Epithelial cell of proximal tubule (primary cell): ENCODE measurements at regions not wholly inside any gene's neighbourhood (a gene's known extent, or its start where the extent isn't known, plus 50 kb on each side); places are given as distances from the start of the nearest gene placed in this dataset.
A peak's percentile ranks its signal among the peaks of the same experiment; 100 is the strongest.

Experiments used
- DNase-seq: peaks from one replicate; pipeline ENCODE4 v3.0.0-alpha.2; 2011; ENCODE audit warnings: low read depth
- H3K4me3 ChIP-seq: 2 replicates; pipeline ENCODE4 v1.5.1; 2011; ENCODE audit warnings: low read depth, mild to moderate bottlenecking, low read length
- TF ChIP-seq, protein P1 (sequence below): conservative IDR thresholded peaks from 2 replicates; pipeline ENCODE4 v1.5.1; 2012; ENCODE audit warnings: low read depth, mild to moderate bottlenecking, low read length

DNA sequence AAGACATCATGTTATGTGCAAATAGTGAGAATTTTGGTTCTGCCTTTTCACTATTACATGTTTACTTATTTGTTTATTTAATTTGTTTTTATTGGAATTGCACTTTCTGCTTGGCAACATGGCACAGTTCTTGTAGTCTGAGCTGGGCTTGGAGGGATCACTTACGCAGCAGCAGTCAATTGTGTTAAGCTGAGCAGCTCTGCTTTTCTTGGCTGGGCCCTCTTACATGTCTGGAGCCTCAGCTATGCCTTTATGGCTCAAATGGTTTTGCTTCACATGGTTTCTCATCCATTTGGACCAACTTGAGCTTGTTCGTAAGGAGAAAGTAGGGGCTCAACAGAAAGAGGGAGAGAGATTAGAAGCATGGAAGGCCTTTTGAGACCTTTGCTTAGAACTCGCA lies 327.5 kb upstream of the EPHA7 start:
- no peak overlapping the region for H3K4me3 ChIP-seq
- TF ChIP-seq, protein P1, sequence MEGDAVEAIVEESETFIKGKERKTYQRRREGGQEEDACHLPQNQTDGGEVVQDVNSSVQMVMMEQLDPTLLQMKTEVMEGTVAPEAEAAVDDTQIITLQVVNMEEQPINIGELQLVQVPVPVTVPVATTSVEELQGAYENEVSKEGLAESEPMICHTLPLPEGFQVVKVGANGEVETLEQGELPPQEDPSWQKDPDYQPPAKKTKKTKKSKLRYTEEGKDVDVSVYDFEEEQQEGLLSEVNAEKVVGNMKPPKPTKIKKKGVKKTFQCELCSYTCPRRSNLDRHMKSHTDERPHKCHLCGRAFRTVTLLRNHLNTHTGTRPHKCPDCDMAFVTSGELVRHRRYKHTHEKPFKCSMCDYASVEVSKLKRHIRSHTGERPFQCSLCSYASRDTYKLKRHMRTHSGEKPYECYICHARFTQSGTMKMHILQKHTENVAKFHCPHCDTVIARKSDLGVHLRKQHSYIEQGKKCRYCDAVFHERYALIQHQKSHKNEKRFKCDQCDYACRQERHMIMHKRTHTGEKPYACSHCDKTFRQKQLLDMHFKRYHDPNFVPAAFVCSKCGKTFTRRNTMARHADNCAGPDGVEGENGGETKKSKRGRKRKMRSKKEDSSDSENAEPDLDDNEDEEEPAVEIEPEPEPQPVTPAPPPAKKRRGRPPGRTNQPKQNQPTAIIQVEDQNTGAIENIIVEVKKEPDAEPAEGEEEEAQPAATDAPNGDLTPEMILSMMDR = no peak
- no peak for DNase-seq

DNA sequence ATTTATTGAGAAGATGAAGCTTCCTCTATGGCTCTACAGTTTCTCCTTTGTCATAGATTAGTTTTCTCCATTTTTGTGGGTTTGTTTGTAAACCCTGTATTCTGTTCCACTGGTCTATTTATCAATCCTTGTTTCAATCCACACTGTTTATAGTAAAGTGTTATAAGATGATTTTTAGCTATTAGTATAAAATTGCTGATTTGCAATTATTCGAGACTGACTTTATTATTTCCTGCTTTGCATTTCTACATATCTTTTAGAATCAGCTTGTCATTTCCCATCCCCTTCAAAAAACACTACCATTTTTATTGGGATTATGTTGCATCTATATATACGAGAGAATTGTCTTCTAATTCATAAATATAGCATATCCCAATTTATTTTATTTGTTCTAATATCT lies 325.9 kb upstream of the EPHA7 start:
- no peak overlapping the region for H3K4me3 ChIP-seq
- TF ChIP-seq, protein P1 = no peak
- DNase-seq = no peak

DNA sequence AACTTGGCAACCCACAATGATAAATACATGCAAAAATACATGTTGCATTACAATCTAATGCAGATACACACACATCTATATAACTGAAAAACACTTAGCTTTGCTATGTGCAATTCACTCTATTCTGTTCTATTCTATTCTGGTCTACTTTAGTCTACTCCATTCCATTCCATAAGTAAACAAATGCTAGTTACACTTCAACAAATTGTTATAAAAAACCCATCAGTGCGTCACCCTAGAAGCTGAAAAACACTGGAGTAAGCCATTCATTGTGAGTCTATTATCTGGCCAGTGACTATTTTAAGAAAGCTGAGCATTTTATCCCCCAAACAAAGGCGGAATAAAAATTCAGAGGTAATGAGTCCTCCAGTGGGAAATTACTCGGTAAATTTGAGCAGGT lies 315.7 kb upstream of the EPHA7 start:
- TF ChIP-seq, protein P1 = no peak
- DNase-seq = no peak
- no peak overlapping the region for H3K4me3 ChIP-seq

DNA sequence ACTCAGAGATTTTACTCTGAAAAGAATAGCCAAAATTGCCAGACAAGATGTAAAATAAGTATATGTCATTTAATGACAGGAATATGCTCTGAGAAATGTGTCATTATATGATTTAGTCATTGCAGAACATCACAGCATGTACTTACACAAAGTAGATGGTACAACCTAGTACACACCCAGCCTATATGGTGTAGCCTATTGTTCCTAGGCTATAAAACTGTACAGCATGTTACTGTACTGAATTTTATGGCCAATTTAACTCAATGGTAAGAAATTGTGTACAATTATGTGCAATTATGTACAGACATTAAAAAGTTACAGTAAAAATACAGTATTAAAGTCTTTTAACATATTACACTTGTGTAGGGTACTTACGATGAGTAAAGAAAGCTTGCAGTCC lies 311.9 kb upstream of the EPHA7 start:
- no peak overlapping the region for H3K4me3 ChIP-seq
- TF ChIP-seq, protein P1 = no peak
- no peak for DNase-seq

DNA sequence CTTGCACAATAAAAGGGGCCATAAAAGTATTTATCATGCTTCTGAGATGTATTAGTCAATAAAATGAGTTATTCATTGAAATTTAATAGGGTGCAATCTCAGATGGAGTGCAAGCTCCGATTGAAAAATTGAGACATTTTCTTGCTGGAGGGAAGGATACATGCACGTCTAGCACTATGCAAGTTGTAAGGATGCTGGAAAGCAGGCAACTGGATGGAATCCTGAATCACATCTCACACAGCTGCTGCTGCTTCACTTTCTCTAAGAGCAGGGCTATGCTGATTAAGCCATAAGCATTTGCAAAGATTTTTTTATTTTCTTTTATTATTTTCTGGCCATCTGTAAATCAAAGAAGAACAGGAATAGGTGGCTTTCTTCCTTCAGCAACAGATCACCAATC lies 308.8 kb upstream of the EPHA7 start:
- TF ChIP-seq, protein P1 = no peak
- DNase-seq = no peak
- H3K4me3 ChIP-seq = no peak overlapping the region

DNA sequence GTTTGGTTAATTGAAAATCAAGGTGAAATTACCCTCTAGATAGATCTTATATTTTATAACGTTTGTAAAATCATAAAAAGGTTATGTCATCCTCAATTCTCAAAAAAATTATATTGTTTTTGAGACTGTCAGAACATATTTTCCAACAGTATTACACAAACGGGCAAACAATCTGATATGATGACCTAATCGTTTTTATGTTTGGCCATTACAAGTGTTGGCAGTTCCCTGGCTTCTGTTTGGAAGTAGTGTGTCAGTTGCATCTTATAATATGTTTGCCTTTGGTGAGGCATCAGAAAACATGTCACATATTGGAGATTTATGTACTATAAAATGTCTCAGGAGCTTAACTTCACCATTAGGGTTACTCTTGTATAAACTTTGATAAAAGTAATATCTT lies 308.1 kb upstream of the EPHA7 start:
- H3K4me3 ChIP-seq = no peak overlapping the region
- TF ChIP-seq, protein P1 = no peak
- no peak for DNase-seq

DNA sequence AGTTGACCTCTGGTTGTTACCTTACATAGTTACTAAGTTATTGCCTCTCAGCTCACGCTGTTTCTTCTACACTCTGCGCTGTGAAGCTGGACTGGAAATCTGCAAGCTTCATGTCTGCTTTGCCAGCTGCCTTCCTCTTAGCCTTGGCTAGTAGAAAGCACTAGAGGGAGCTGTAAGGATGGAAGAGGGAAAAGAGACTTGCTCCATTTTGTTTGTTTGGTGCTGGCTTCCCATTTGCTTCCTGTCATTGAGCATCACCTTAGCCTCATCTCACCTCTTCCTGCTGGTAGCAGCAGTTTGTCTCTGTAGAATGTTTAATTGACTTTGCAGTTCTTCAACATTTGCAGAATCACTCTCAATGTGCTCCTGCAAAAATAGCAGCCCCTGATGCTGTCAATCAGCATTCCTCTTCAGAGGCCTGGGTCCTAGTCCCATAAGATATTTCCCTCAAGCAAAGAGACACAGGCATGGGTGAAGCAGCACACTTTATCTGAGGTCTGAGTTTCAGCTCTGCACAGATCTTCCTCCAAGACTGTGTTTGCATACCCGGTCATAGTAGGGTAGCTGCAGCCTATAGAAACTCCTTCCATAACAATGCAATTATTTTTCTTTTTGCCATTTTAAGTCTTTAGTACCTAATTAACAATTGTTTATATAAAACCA lies 302.2 kb upstream of the EPHA7 start:
- TF ChIP-seq, protein P1 = peak; percentile 85
- H3K4me3 ChIP-seq = no peak overlapping the region
- no peak for DNase-seq
